Breast epithelium (tissue), 3 donors: ENCODE measurements at regions not wholly inside any gene's neighbourhood (a gene's known extent, or its start where the extent isn't known, plus 50 kb on each side); places are given as distances from the start of the nearest gene placed in this dataset.

Experiments used
- CTCF ChIP-seq, 3 donors: fragments of 450-650 bp; IDR thresholded peaks; one replicate each; pipeline ENCODE4 v1.5.1; 2016 to 2017; ENCODE audit warnings: antibody characterized with exemption in 3 of 3, mild to moderate bottlenecking in 3 of 3, moderate library complexity in 3 of 3
- POLR2A ChIP-seq: fragments of 450-650 bp; IDR thresholded peaks from one replicate; pipeline ENCODE4 v1.6.1; 2016; ENCODE audit warnings: antibody characterized with exemption, mild to moderate bottlenecking, moderate library complexity
- POLR2AphosphoS5 ChIP-seq, 3 donors: sonication (generic); formaldehyde crosslinking; IDR thresholded peaks; one replicate each; pipeline ENCODE4 v1.6.1; 2017; ENCODE audit warnings: antibody characterized with exemption in 3 of 3

- TF ChIP-seq CTCF (IDR thresholded peaks at IDR 0.05) (no peak), POLR2A (no peak), POLR2AphosphoS5 (IDR thresholded peaks at IDR 0.05) (no peak)
Observed at GRCh38 chr4:10929818-10930217, 245.2 kb upstream of the CLNK start.
